Skeletal muscle cell (primary cell): ENCODE measurements at regions not wholly inside any gene's neighbourhood (a gene's known extent, or its start where the extent isn't known, plus 50 kb on each side); places are given as distances from the start of the nearest gene placed in this dataset.
A peak's percentile ranks its signal among the peaks of the same experiment; 100 is the strongest.

Experiments used
- DNase-seq: peaks from one replicate; pipeline ENCODE4 v3.0.0-alpha.2; 2010; ENCODE audit warnings: low read depth
- H3K4me3 ChIP-seq: 2 replicates; pipeline ENCODE4 v1.5.1; 2011; ENCODE audit warnings: low read depth, mild to moderate bottlenecking, control low read depth, low read length, moderate library complexity

GRCh38 chr18:25735459-25735858 lies 355.0 kb downstream of the SS18 start:
- DNase-seq = no peak
- H3K4me3 ChIP-seq = no peak overlapping the region

GRCh38 chr18:25734336-25734735 lies 356.1 kb downstream of the SS18 start:
- no peak overlapping the region for H3K4me3 ChIP-seq
- DNase-seq = no peak

- DNase-seq = no peak
- H3K4me3 ChIP-seq = no peak overlapping the region
These were observed 357.6 kb downstream of the SS18 start for GRCh38 chr18:25732862-25733261.

GRCh38 chr18:25729072-25729471 lies 361.3 kb downstream of the SS18 start:
- no peak overlapping the region for H3K4me3 ChIP-seq
- DNase-seq = no peak

- H3K4me3 ChIP-seq = no peak overlapping the region
- DNase-seq = no peak
These were observed 363.0 kb downstream of the SS18 start for GRCh38 chr18:25727281-25727985.

GRCh38 chr18:25726298-25726697 lies 364.1 kb downstream of the SS18 start:
- DNase-seq = peak; percentile 71

GRCh38 chr18:25725501-25725900 lies 364.9 kb downstream of the SS18 start:
- no peak overlapping the region for H3K4me3 ChIP-seq
- no peak for DNase-seq

More at GRCh38 chr18:25726298-25726697, 364.1 kb downstream of the SS18 start:
- H3K4me3 ChIP-seq = no peak overlapping the region

- no peak overlapping the region for H3K4me3 ChIP-seq
- DNase-seq = no peak
These were observed 365.4 kb downstream of the SS18 start for GRCh38 chr18:25724997-25725396.

GRCh38 chr18:25724121-25724520 lies 366.3 kb downstream of the SS18 start:
- DNase-seq = no peak
- no peak overlapping the region for H3K4me3 ChIP-seq

GRCh38 chr18:25713103-25713502 lies 361.1 kb upstream of the ZNF521 start:
- DNase-seq = no peak
- H3K4me3 ChIP-seq = no peak overlapping the region

GRCh38 chr18:25710981-25711380 lies 359.0 kb upstream of the ZNF521 start:
- no peak overlapping the region for H3K4me3 ChIP-seq
- no peak for DNase-seq

- H3K4me3 ChIP-seq = no peak overlapping the region
- no peak for DNase-seq
These were observed 353.7 kb upstream of the ZNF521 start for GRCh38 chr18:25705650-25706049.

GRCh38 chr18:25704494-25704893 lies 352.5 kb upstream of the ZNF521 start:
- DNase-seq = no peak
- no peak overlapping the region for H3K4me3 ChIP-seq

GRCh38 chr18:25704071-25704470 lies 352.1 kb upstream of the ZNF521 start:
- no peak overlapping the region for H3K4me3 ChIP-seq
- DNase-seq = no peak

- peak; percentile 11 for DNase-seq
- no peak overlapping the region for H3K4me3 ChIP-seq
These were observed 349.9 kb upstream of the ZNF521 start for GRCh38 chr18:25701821-25702220.

- DNase-seq = no peak
- no peak overlapping the region for H3K4me3 ChIP-seq
These were observed 335.1 kb upstream of the ZNF521 start for GRCh38 chr18:25686960-25687500.

- no peak overlapping the region for H3K4me3 ChIP-seq
- no peak for DNase-seq
These were observed 333.1 kb upstream of the ZNF521 start for GRCh38 chr18:25685088-25685487.

- H3K4me3 ChIP-seq = no peak overlapping the region
- DNase-seq = no peak
These were observed 327.5 kb upstream of the ZNF521 start for GRCh38 chr18:25679491-25679890.

GRCh38 chr18:25678221-25678620 lies 326.3 kb upstream of the ZNF521 start:
- H3K4me3 ChIP-seq = no peak overlapping the region
- no peak for DNase-seq

GRCh38 chr18:25675123-25675850 lies 323.3 kb upstream of the ZNF521 start:
- no peak overlapping the region for H3K4me3 ChIP-seq
- DNase-seq = no peak

- no peak for DNase-seq
- no peak overlapping the region for H3K4me3 ChIP-seq
These were observed 322.2 kb upstream of the ZNF521 start for GRCh38 chr18:25674183-25674582.
